HepG2 (cell line): ENCODE measurements at regions not wholly inside any gene's neighbourhood (a gene's known extent, or its start where the extent isn't known, plus 50 kb on each side); places are given as distances from the start of the nearest gene placed in this dataset.

Experiments
- ATAC-seq: fragments of 200-7000 bp; cut with Tn5 transposase; 3 replicates; pipeline ENCODE4 v1.9.1; 2020; ENCODE audit warnings: mild to moderate bottlenecking, moderate library complexity
- BruUV-seq: library from RNA; stranded (reverse); fragments of 400-500 nt; replicated peaks from 2 replicates; lab custom pipeline; 2021; lab: Mats Ljungman, UMichigan
- CTCF ChIA-PET: fragments of 300-600 bp; formaldehyde crosslinking; extraction: SDS; loops from one replicate; lab custom pipeline; 2021; ENCODE audit warnings: low total read pairs, inconsistent platforms, low intra/inter-chr PET ratio; lab: Yijun Ruan, JAX
- POLR2A ChIA-PET: fragments of 350-600 bp; sonication (Branson Sonifier 250); formaldehyde crosslinking; loops from one replicate; lab custom pipeline; 2020; ENCODE audit warnings: antibody characterized with exemption, inconsistent platforms; lab: Yijun Ruan, JAX
- DNase-seq: peaks from one replicate; pipeline ENCODE4 v3.0.0-alpha.2; 2015; ENCODE audit warnings: low spot score
- FAIRE-seq: peaks from 3 replicates; lab custom pipeline; 2011; peaks lifted over from hg19 to GRCh38; lab: Jason Lieb, UNC
- H2AFZ ChIP-seq: one replicate; pipeline ENCODE4 v1.6.1; 2011; ENCODE audit warnings: low read length, inconsistent platforms
- H3K27ac ChIP-seq: fragments of 300-600 bp; 3 replicates; pipeline ENCODE4 v1.8.0; 2011; ENCODE audit warnings: mixed run types, mild to moderate bottlenecking, mixed read lengths, low read length, inconsistent platforms; ENCODE audit not compliant: insufficient read depth; ENCODE audit errors: extremely low read length
- H3K27me3 ChIP-seq, 2 experiments: fragments of 200-600 bp in 1 of 2; 2 replicates in 1 of 2; 3 replicates in 1 of 2; pipeline versions ENCODE4 v1.6.0 to v1.8.0; 2011; ENCODE audit warnings: low read length in 2 of 2, mild to moderate bottlenecking in 2 of 2, moderate library complexity in 2 of 2, inconsistent platforms in 1 of 2; ENCODE audit not compliant: insufficient read depth in 2 of 2, control insufficient read depth in 1 of 2
- H3K36me3 ChIP-seq, 2 experiments: fragments of 200-600 bp in 1 of 2; replicated peaks in 1 of 2; 2 replicates in 1 of 2; 3 replicates in 1 of 2; pipeline versions ENCODE4 v1.5.1 to v1.8.0; 2011; ENCODE audit warnings: low read length in 2 of 2, inconsistent platforms in 1 of 2; ENCODE audit not compliant: insufficient read depth in 2 of 2, control insufficient read depth in 1 of 2
- H3K4me1 ChIP-seq: 2 replicates; pipeline ENCODE4 v1.5.1; 2012; ENCODE audit warnings: low read length, inconsistent platforms; ENCODE audit not compliant: insufficient read depth
- H3K4me2 ChIP-seq: 2 replicates; pipeline ENCODE4 v1.6.0; 2011; ENCODE audit warnings: low read depth, low read length, inconsistent platforms
- H3K4me3 ChIP-seq, 3 experiments: fragments of 200-600 bp in 1 of 3; sonication (generic), shearing (Covaris generic) in 1 of 3; replicated peaks in 1 of 3; 2 replicates each; pipeline ENCODE4 v1.5.1; 2011 to 2016; ENCODE audit warnings: low read length in 3 of 3, inconsistent platforms in 2 of 3, low read depth in 2 of 3, mild to moderate bottlenecking in 2 of 3, control low read depth in 1 of 3, mixed read lengths in 1 of 3; ENCODE audit not compliant: insufficient read depth in 1 of 3
- H3K79me2 ChIP-seq: one replicate; pipeline ENCODE4 v1.6.1; 2011; ENCODE audit warnings: low read length, inconsistent platforms; ENCODE audit not compliant: insufficient read depth
- H3K9ac ChIP-seq: 2 replicates; pipeline ENCODE4 v1.6.0; 2011; ENCODE audit warnings: mild to moderate bottlenecking, low read depth, low read length, inconsistent platforms; ENCODE audit not compliant: insufficient read depth
- H3K9me3 ChIP-seq: 2 replicates; pipeline ENCODE4 v1.5.1; 2012; ENCODE audit warnings: mild to moderate bottlenecking, low read length
- H4K20me1 ChIP-seq: 2 replicates; pipeline ENCODE4 v1.6.0; 2011; ENCODE audit warnings: inconsistent platforms, mild to moderate bottlenecking, low read length, moderate library complexity; ENCODE audit not compliant: insufficient read depth
- CHCHD3 ChIP-seq: sonication (generic); formaldehyde crosslinking; IDR thresholded peaks from 2 replicates; pipeline ENCODE4 v1.8.0; 2022; ENCODE audit warnings: mild to moderate bottlenecking, missing genetic modification reagents, moderate library complexity
- NCOA2 ChIP-seq: sonication (generic); formaldehyde crosslinking; IDR thresholded peaks from 2 replicates; pipeline ENCODE4 v1.8.0; 2022; ENCODE audit warnings: inconsistent platforms
- PCBP2 ChIP-seq: fragments of 200-400 bp; formaldehyde crosslinking; optimal IDR thresholded peaks from 2 replicates; pipeline ENCODE3; 2018; ENCODE audit warnings: low read length, low read depth; ENCODE audit not compliant: poor library complexity, severe bottlenecking
- RAD21 ChIP-seq: fragments of 450-650 bp; formaldehyde crosslinking; IDR thresholded peaks from 2 replicates; pipeline ENCODE4 v1.5.0; 2020; ENCODE audit warnings: mild to moderate bottlenecking
- RFX3 ChIP-seq: IDR thresholded peaks from 2 replicates; pipeline ENCODE4 v1.6.1; 2016; ENCODE audit warnings: missing biosample characterization, missing genetic modification reagents
- RFXAP ChIP-seq: sonication (generic); formaldehyde crosslinking; IDR thresholded peaks from 2 replicates; pipeline ENCODE4 v1.4.0; 2020; ENCODE audit warnings: missing genetic modification reagents, borderline replicate concordance
- THYN1 ChIP-seq: sonication (generic); formaldehyde crosslinking; IDR thresholded peaks from 2 replicates; pipeline ENCODE4 v1.8.1; 2023; ENCODE audit warnings: low read depth, mild to moderate bottlenecking, moderate library complexity, missing genetic modification reagents, borderline replicate concordance
- ZNF10 ChIP-seq: sonication (generic); formaldehyde crosslinking; IDR thresholded peaks from 2 replicates; pipeline ENCODE4 v1.4.0; 2020; ENCODE audit warnings: mild to moderate bottlenecking, low read depth, missing genetic modification reagents, borderline replicate concordance
- ZNF792 ChIP-seq: IDR thresholded peaks from 2 replicates; pipeline ENCODE4 v1.6.1; 2016
- WGBS: methylation state at CpG from one replicate; pipeline ENCODE4 v1.1.6; 2017; ENCODE audit warnings: low lambda C conversion rate; 5-methylcytosine and 5-hydroxymethylcytosine counted together
- in situ Hi-C: cut with HindIII; loops from 2 replicates; pipeline ENCODE4 v1.10.0; 2017; ENCODE audit warnings: low pct_unique_long_range_greater_than_20kb; ENCODE audit not compliant: extremely low pct_ligation_motif_present
- intact Hi-C: fragments of 100-400 bp; cut with micrococcal nuclease; formaldehyde crosslinking; loops from one replicate; pipeline ENCODE4 v1.10.0; 2022; ENCODE audit not compliant: unreplicated experiment
- TF ChIP-seq, protein P1 (sequence below): sonication (generic); formaldehyde crosslinking; IDR thresholded peaks from 2 replicates; pipeline ENCODE4 v1.8.0; 2022; ENCODE audit warnings: missing genetic modification reagents, low read depth, mild to moderate bottlenecking, borderline replicate concordance
- TF ChIP-seq, protein P2 (sequence below), 2 experiments: fragments of 450-650 bp in 1 of 2; sonication (generic) in 1 of 2; formaldehyde crosslinking in 1 of 2; IDR thresholded peaks; 2 replicates each; pipeline versions ENCODE4 v1.6.1 to v1.8.0; 2016 to 2022; ENCODE audit warnings: antibody characterized with exemption in 1 of 2, mild to moderate bottlenecking in 1 of 2, missing genetic modification reagents in 1 of 2

DNA sequence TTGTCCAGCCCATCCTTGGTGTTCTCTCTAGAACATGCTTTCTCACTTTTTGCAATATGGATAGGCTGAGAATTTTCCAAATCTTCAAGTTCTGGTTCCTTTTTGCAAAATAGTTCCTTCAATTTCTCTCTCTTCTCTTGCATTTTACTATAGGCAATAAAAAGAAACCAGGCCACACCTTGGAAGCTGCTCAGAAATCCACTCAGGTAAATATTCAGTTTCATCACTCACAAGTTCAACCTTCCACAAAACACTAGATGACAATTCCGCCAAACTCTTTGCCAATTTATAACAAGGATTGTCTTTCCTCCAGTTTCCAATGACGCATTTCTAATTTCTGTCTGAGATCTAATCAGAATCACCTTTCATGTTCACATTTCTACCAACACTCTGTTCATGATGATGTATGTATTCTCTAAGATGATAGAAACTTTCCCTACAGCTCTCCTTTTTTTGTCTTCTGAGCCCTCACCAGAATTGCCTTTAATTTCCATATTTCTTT, 204.2 kb upstream of the PIK3R1 start (continued):
- TF ChIP-seq, protein P1, sequence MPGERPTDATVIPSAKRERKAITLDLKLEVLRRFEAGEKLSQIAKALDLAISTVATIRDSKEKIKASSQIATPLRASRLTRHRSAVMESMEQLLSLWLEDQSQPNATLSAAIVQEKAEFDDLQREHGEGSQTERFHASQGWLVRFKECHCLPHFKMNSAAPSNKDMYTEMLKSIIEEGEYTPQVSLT (CRISPR knock-in tag): no peak
- TF ChIP-seq, protein P2, sequence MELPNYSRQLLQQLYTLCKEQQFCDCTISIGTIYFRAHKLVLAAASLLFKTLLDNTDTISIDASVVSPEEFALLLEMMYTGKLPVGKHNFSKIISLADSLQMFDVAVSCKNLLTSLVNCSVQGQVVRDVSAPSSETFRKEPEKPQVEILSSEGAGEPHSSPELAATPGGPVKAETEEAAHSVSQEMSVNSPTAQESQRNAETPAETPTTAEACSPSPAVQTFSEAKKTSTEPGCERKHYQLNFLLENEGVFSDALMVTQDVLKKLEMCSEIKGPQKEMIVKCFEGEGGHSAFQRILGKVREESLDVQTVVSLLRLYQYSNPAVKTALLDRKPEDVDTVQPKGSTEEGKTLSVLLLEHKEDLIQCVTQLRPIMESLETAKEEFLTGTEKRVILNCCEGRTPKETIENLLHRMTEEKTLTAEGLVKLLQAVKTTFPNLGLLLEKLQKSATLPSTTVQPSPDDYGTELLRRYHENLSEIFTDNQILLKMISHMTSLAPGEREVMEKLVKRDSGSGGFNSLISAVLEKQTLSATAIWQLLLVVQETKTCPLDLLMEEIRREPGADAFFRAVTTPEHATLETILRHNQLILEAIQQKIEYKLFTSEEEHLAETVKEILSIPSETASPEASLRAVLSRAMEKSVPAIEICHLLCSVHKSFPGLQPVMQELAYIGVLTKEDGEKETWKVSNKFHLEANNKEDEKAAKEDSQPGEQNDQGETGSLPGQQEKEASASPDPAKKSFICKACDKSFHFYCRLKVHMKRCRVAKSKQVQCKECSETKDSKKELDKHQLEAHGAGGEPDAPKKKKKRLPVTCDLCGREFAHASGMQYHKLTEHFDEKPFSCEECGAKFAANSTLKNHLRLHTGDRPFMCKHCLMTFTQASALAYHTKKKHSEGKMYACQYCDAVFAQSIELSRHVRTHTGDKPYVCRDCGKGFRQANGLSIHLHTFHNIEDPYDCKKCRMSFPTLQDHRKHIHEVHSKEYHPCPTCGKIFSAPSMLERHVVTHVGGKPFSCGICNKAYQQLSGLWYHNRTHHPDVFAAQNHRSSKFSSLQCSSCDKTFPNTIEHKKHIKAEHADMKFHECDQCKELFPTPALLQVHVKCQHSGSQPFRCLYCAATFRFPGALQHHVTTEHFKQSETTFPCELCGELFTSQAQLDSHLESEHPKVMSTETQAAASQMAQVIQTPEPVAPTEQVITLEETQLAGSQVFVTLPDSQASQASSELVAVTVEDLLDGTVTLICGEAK (IDR thresholded peaks at IDR 0.05): no peak
- TF ChIP-seq, protein P2 (CRISPR knock-in tag; IDR thresholded peaks at IDR 0.05): no peak

DNA sequence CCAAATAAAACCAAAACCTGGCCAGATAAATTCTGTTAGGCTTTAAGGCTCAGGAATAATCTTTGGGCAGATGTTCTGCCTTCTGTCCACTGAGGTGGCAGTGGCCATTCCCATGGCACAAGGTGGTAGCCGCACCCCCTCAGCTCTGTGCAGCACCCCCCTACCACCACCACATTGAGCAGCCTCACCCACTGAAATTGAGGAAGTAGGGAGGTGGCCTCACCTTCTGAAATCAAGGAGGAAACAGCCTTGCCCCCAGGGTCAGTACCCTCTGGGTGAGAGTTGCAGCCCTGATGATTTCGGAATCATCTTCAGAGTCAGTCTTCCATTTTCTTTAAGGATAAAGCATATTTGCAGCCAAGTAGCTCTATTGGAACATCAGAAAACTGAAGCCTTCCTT, 204.8 kb upstream of the PIK3R1 start:
- Histone ChIP-seq H3K27me3 (no peaks in the 10 kb centered on the region; a peak in 1 of 5 replicates), H3K36me3 (no peaks in the 10 kb centered on the region), H3K4me3 (no peak overlapping the region), H3K79me2 (no peaks in the 10 kb centered on the region), H2AFZ (no peak overlapping the region), H3K27ac (no peak overlapping the region), H3K9ac (no peak overlapping the region), H4K20me1 (no peaks in the 10 kb centered on the region), H3K4me2 (no peak overlapping the region), H3K9me3 (no peaks in the 10 kb centered on the region), H3K4me1 (no peaks in the 10 kb centered on the region)
- 83% methylated on average over 2 of the region's 2 CpGs for WGBS
- BruUV-seq: no TSS peak
- FAIRE-seq (no peak), ATAC-seq (no peak), DNase-seq (no peak)
- POLR2A ChIA-PET: no interaction called here
- intact Hi-C loops (no loop called here), in situ Hi-C loops (no loop called here)
- CTCF ChIA-PET: no interaction called here
- TF ChIP-seq NCOA2 (CRISPR knock-in tag) (no peak), RFXAP (no peak), ZNF792 (CRISPR knock-in tag) (no peak), RFX3 (CRISPR knock-in tag) (no peak), RAD21 (CRISPR knock-in tag) (no peak), THYN1 (CRISPR knock-in tag) (no peak), PCBP2 (no peak), ZNF10 (CRISPR knock-in tag) (no peak), CHCHD3 (CRISPR knock-in tag) (no peak)
